Suprapubic skin (tissue), 4 donors: ENCODE measurements at regions not wholly inside any gene's neighbourhood (a gene's known extent, or its start where the extent isn't known, plus 50 kb on each side); places are given as distances from the start of the nearest gene placed in this dataset.

Experiments used
- POLR2A ChIP-seq, 2 donors: fragments of 450-650 bp; IDR thresholded peaks; one replicate each; pipeline ENCODE4 v1.6.1; 2017; ENCODE audit warnings: antibody characterized with exemption in 2 of 2, mild to moderate bottlenecking in 2 of 2, moderate library complexity in 2 of 2
- POLR2AphosphoS5 ChIP-seq, 3 donors: sonication (generic); formaldehyde crosslinking; IDR thresholded peaks; one replicate each; pipeline ENCODE4 v1.6.1; 2017; ENCODE audit warnings: antibody characterized with exemption in 3 of 3

- TF ChIP-seq POLR2A (IDR thresholded peaks at IDR 0.05) (no peak), POLR2AphosphoS5 (IDR thresholded peaks at IDR 0.05) (no peak)
Measured at GRCh38 chr13:67964091-67964490, 734.0 kb upstream of the PCDH9 start.
